ENCODE measurements at regions not wholly inside any gene's neighbourhood (a gene's known extent, or its start where the extent isn't known, plus 50 kb on each side); places are given as distances from the start of the nearest gene placed in this dataset.

- no peak for TF ChIP-seq CTCF (IDR thresholded peaks at IDR 0.05; ENCODE audit: insufficient read depth, low read depth, low read length)
- no peak for TF ChIP-seq EZH2 (IDR thresholded peaks at IDR 0.05; ENCODE audit: insufficient read depth, low read length)
These were observed 96.1 kb upstream of the THY1 start for GRCh38 chr11:119518746-119519730.
